ENCODE measurements at regions not wholly inside any gene's neighbourhood (a gene's known extent, or its start where the extent isn't known, plus 50 kb on each side); places are given as distances from the start of the nearest gene placed in this dataset.

DNA sequence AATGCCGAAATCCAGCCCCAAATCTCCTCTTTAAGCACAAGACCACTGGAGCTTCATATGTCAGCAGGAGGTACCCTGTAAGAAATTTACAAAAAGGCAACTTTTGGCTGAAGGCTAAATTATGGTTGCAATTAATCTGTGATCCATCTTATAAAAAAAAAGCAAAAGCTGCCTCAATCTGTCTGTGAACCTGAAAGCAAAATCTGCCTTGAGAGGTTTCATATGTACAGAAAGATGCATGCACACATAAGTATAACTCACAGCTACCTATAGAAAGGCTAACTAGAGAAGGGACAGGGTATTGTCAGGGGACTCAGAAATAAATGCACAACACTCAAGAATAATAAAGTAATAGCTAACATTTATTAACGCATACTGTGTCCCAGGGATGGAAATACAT is 964.2 kb upstream of the ADGRL2 start:
- TF ChIP-seq, protein P1, sequence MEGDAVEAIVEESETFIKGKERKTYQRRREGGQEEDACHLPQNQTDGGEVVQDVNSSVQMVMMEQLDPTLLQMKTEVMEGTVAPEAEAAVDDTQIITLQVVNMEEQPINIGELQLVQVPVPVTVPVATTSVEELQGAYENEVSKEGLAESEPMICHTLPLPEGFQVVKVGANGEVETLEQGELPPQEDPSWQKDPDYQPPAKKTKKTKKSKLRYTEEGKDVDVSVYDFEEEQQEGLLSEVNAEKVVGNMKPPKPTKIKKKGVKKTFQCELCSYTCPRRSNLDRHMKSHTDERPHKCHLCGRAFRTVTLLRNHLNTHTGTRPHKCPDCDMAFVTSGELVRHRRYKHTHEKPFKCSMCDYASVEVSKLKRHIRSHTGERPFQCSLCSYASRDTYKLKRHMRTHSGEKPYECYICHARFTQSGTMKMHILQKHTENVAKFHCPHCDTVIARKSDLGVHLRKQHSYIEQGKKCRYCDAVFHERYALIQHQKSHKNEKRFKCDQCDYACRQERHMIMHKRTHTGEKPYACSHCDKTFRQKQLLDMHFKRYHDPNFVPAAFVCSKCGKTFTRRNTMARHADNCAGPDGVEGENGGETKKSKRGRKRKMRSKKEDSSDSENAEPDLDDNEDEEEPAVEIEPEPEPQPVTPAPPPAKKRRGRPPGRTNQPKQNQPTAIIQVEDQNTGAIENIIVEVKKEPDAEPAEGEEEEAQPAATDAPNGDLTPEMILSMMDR (IDR thresholded peaks at IDR 0.05; ENCODE audit: unreplicated experiment), result no peak
- no peaks in the 10 kb centered on the region for H3K27me3 Mint-ChIP-seq
- peaks cover 5% of the 10 kb centered on the region for H3K36me3 Mint-ChIP-seq (ENCODE audit: insufficient read depth)
- H3K4me3 Mint-ChIP-seq (ENCODE audit: low read depth), result no peak overlapping the region
- H3K9me3 Mint-ChIP-seq (ENCODE audit: low read depth), result peaks cover 13% of the 10 kb centered on the region
- H3K4me1 Mint-ChIP-seq (ENCODE audit: low read depth), result peaks cover 3% of the 10 kb centered on the region
- DNase-seq (ENCODE audit: low spot score, unreplicated experiment), result no peak
- H3K27ac Mint-ChIP-seq, result no peak overlapping the region

DNA sequence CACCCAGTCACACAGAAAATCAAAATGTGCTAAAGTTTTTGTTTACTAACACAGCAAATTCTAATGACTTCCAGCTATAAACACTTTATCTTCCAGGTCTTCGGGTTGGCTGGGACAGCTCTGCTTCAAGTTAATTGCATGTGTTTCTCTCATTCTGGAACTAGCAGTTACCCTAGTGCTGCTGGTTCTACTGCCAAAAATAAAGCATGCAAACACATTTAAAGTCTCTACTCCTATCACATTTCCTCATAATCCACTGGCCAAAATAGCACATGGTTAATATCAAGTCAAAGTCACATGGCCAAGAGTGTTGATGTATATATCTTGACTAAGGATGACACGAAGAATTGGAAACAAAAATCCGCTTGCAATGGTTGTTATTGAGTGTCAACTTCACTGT is 973.1 kb upstream of the ADGRL2 start:
- H3K4me3 Mint-ChIP-seq (ENCODE audit: low read depth), result no peak overlapping the region
- H3K36me3 Mint-ChIP-seq (ENCODE audit: insufficient read depth), result no peaks in the 10 kb centered on the region
- DNase-seq (ENCODE audit: low spot score, unreplicated experiment), result no peak
- peaks cover 2% of the 10 kb centered on the region for H3K4me1 Mint-ChIP-seq (ENCODE audit: low read depth)
- H3K27ac Mint-ChIP-seq, result no peak overlapping the region
- TF ChIP-seq, protein P1 (IDR thresholded peaks at IDR 0.05; ENCODE audit: unreplicated experiment), result no peak
- peaks cover 3% of the 10 kb centered on the region for H3K9me3 Mint-ChIP-seq (ENCODE audit: low read depth)
- H3K27me3 Mint-ChIP-seq, result no peaks in the 10 kb centered on the region

DNA sequence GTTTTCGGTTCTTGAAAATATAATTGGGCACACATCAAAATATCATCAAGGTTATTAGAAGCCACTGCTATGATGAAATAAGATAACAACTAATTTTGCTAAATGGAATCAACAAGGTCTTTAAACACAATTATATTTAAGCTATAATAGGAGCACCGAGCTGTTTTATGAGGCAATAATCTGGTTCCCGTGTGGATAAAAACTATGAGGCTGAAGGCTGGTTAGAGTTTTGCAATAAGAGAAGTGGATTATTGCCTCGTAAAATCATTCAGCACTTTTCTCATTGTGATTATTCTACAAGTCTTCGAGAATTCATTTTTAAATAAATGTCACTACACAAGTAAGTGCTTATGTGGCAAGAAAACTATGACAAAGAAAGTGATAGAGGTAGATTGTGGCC is 975.7 kb upstream of the ADGRL2 start:
- no peaks in the 10 kb centered on the region for H3K36me3 Mint-ChIP-seq (ENCODE audit: insufficient read depth)
- H3K9me3 Mint-ChIP-seq (ENCODE audit: low read depth), result peaks cover 3% of the 10 kb centered on the region
- H3K4me3 Mint-ChIP-seq (ENCODE audit: low read depth), result no peak overlapping the region
- DNase-seq (ENCODE audit: low spot score, unreplicated experiment), result no peak
- H3K27ac Mint-ChIP-seq, result no peak overlapping the region
- no peaks in the 10 kb centered on the region for H3K27me3 Mint-ChIP-seq
- H3K4me1 Mint-ChIP-seq (ENCODE audit: low read depth), result no peaks in the 10 kb centered on the region
- TF ChIP-seq, protein P1 (IDR thresholded peaks at IDR 0.05; ENCODE audit: unreplicated experiment), result no peak

DNA sequence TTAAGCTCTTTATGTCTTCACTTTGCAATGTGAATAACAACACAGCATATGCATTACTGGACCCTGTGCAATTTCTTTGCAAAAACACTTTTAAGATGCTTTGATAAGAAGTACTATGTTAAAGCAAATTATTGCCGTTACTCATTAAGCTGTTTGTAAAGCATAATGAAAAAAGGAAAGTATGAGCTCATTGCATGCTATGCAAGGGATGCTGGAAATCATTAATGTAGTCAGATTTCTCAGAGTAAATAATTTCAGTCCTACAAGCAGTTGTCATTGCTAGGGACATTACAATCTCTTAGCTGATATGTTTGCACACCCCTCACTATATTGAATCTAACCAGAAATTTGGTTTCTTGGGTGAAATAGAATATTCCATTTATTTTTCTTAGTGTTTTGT is 982.5 kb upstream of the ADGRL2 start:
- TF ChIP-seq, protein P1 (IDR thresholded peaks at IDR 0.05; ENCODE audit: unreplicated experiment), result no peak
- H3K27me3 Mint-ChIP-seq, result no peaks in the 10 kb centered on the region

DNA sequence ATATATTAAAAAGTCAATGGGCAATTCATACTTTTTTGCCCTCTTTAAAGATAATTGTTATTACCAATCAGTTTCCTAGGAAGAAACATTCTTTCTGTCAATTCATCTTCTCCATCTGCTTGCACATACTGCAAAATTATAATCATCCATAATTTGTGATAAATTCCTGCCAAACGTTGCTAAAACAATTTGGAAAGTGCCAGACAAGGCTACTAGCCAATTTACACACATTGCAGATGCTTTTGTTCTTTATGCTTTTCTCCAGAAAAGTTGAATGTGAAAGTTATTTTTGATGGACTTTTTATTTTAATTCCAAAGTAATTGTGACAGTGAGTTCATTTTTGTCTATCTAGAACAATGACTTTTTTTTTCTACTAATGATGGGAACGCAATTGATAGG is 992.8 kb upstream of the ADGRL2 start:
- Mint-ChIP-seq H3K9me3 (ENCODE audit: low read depth) (no peaks in the 10 kb centered on the region), H3K36me3 (ENCODE audit: insufficient read depth) (no peaks in the 10 kb centered on the region), H3K4me1 (ENCODE audit: low read depth) (no peaks in the 10 kb centered on the region), H3K27ac (no peak overlapping the region), H3K27me3 (no peaks in the 10 kb centered on the region), H3K4me3 (ENCODE audit: low read depth) (no peak overlapping the region)
- DNase-seq (ENCODE audit: low spot score, unreplicated experiment), result no peak
- TF ChIP-seq, protein P1 (IDR thresholded peaks at IDR 0.05; ENCODE audit: unreplicated experiment), result no peak

More for the DNA sequence above, 982.5 kb upstream of the ADGRL2 start:
- Mint-ChIP-seq H3K9me3 (ENCODE audit: low read depth) (no peaks in the 10 kb centered on the region), H3K27ac (no peak overlapping the region), H3K36me3 (ENCODE audit: insufficient read depth) (no peaks in the 10 kb centered on the region), H3K4me1 (ENCODE audit: low read depth) (no peaks in the 10 kb centered on the region), H3K4me3 (ENCODE audit: low read depth) (no peak overlapping the region)
- no peak for DNase-seq (ENCODE audit: low spot score, unreplicated experiment)
